ENCODE measurements at regions not wholly inside any gene's neighbourhood (a gene's known extent, or its start where the extent isn't known, plus 50 kb on each side); places are given as distances from the start of the nearest gene placed in this dataset.

DNA sequence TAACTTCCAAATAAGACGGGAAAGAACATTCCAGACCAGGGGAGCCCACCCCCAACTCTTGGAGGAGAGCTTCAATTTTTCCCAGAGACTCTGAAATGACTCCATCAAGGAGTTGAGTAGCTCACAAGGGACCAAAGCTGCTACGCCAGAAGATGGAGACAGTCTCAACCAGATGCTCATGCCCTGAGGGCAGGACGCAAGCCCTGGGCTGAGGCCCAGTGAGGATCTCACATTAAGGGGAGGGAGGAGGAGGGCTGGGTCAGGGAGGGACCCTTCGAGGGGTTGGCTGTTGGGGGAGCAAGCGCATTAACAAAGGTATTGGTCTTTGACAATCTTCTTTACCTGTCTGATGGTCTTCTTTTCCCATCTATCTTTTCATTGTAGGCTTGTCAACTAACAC, 141.3 kb upstream of the SLC1A4 start (continued):
- no peak for TF ChIP-seq CTCF (IDR thresholded peaks at IDR 0.05)
- TF ChIP-seq TEAD4 (CRISPR knock-in tag; IDR thresholded peaks at IDR 0.05): no peak
- no peak for TF ChIP-seq ZNF423 (CRISPR knock-in tag; IDR thresholded peaks at IDR 0.05)
- no peak for TF ChIP-seq NFATC4 (CRISPR knock-in tag; IDR thresholded peaks at IDR 0.05)
- TF ChIP-seq FOXK1 (CRISPR knock-in tag; IDR thresholded peaks at IDR 0.05): no peak

GRCh38 chr2:64848363-64848762, 140.8 kb upstream of the SLC1A4 start:
- POLR2A ChIA-PET: no interaction called here

GRCh38 chr2:64848945-64849344, 140.3 kb upstream of the SLC1A4 start:
- DNase-seq (ENCODE audit: low spot score) (no peak), ATAC-seq (no peak)
- Mint-ChIP-seq H3K36me3 (no peaks in the 10 kb centered on the region), H3K4me1 (peaks cover 10% of the 10 kb centered on the region), H3K4me3 (no peak overlapping the region), H3K9me3 (peaks cover 7% of the 10 kb centered on the region), H3K27me3 (ENCODE audit: low read depth) (no peaks in the 10 kb centered on the region; the same call in none of the 2 replicates), H3K27ac (no peak overlapping the region)
- POLR2A ChIA-PET: no interaction called here
- CTCF ChIA-PET: interaction anchor here (1.1 to 2.0 kb wide), 8 partner anchors 8 to 361 kb away, joined by 3 to 13 read pairs (median 4); no protein-coding TSS in a partner anchor
- TF ChIP-seq ZNF671 (CRISPR knock-in tag; IDR thresholded peaks at IDR 0.05) (no peak), MAX (CRISPR knock-in tag; IDR thresholded peaks at IDR 0.05) (no peak), ZNF281 (CRISPR knock-in tag; IDR thresholded peaks at IDR 0.05) (no peak), IRF1 (CRISPR knock-in tag; IDR thresholded peaks at IDR 0.05) (no peak), E2F4 (CRISPR knock-in tag; IDR thresholded peaks at IDR 0.05; ENCODE audit: borderline replicate concordance, low read depth) (no peak)
- TF ChIP-seq, protein P1, sequence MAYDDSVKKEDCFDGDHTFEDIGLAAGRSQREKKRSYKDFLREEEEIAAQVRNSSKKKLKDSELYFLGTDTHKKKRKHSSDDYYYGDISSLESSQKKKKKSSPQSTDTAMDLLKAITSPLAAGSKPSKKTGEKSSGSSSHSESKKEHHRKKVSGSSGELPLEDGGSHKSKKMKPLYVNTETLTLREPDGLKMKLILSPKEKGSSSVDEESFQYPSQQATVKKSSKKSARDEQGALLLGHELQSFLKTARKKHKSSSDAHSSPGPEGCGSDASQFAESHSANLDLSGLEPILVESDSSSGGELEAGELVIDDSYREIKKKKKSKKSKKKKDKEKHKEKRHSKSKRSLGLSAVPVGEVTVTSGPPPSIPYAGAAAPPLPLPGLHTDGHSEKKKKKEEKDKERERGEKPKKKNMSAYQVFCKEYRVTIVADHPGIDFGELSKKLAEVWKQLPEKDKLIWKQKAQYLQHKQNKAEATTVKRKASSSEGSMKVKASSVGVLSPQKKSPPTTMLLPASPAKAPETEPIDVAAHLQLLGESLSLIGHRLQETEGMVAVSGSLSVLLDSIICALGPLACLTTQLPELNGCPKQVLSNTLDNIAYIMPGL (CRISPR knock-in tag; IDR thresholded peaks at IDR 0.05): no peak
- TF ChIP-seq, protein P2, sequence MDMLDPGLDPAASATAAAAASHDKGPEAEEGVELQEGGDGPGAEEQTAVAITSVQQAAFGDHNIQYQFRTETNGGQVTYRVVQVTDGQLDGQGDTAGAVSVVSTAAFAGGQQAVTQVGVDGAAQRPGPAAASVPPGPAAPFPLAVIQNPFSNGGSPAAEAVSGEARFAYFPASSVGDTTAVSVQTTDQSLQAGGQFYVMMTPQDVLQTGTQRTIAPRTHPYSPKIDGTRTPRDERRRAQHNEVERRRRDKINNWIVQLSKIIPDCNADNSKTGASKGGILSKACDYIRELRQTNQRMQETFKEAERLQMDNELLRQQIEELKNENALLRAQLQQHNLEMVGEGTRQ (CRISPR knock-in tag; IDR thresholded peaks at IDR 0.05): no peak
- TF ChIP-seq, protein P3, sequence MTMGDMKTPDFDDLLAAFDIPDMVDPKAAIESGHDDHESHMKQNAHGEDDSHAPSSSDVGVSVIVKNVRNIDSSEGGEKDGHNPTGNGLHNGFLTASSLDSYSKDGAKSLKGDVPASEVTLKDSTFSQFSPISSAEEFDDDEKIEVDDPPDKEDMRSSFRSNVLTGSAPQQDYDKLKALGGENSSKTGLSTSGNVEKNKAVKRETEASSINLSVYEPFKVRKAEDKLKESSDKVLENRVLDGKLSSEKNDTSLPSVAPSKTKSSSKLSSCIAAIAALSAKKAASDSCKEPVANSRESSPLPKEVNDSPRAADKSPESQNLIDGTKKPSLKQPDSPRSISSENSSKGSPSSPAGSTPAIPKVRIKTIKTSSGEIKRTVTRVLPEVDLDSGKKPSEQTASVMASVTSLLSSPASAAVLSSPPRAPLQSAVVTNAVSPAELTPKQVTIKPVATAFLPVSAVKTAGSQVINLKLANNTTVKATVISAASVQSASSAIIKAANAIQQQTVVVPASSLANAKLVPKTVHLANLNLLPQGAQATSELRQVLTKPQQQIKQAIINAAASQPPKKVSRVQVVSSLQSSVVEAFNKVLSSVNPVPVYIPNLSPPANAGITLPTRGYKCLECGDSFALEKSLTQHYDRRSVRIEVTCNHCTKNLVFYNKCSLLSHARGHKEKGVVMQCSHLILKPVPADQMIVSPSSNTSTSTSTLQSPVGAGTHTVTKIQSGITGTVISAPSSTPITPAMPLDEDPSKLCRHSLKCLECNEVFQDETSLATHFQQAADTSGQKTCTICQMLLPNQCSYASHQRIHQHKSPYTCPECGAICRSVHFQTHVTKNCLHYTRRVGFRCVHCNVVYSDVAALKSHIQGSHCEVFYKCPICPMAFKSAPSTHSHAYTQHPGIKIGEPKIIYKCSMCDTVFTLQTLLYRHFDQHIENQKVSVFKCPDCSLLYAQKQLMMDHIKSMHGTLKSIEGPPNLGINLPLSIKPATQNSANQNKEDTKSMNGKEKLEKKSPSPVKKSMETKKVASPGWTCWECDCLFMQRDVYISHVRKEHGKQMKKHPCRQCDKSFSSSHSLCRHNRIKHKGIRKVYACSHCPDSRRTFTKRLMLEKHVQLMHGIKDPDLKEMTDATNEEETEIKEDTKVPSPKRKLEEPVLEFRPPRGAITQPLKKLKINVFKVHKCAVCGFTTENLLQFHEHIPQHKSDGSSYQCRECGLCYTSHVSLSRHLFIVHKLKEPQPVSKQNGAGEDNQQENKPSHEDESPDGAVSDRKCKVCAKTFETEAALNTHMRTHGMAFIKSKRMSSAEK (CRISPR knock-in tag; IDR thresholded peaks at IDR 0.05; ENCODE audit: borderline replicate concordance): no peak

More at GRCh38 chr2:64848363-64848762, 140.8 kb upstream of the SLC1A4 start:
- DNase-seq (ENCODE audit: low spot score): no peak
- no peaks in the 10 kb centered on the region for H3K36me3 Mint-ChIP-seq
- no peak for TF ChIP-seq MAX (CRISPR knock-in tag; IDR thresholded peaks at IDR 0.05)
- TF ChIP-seq ERG (CRISPR knock-in tag; IDR thresholded peaks at IDR 0.05): no peak
- TF ChIP-seq ZNF219 (CRISPR knock-in tag; IDR thresholded peaks at IDR 0.05; ENCODE audit: borderline replicate concordance): no peak
- no peak for TF ChIP-seq FOXK1 (CRISPR knock-in tag; IDR thresholded peaks at IDR 0.05)
- peaks cover 7% of the 10 kb centered on the region for H3K9me3 Mint-ChIP-seq
- peaks cover 10% of the 10 kb centered on the region for H3K4me1 Mint-ChIP-seq
- no peak overlapping the region for H3K4me3 Mint-ChIP-seq
- CTCF ChIA-PET: interaction anchor here (1.1 to 2.0 kb wide), 8 partner anchors 9 to 360 kb away, joined by 3 to 13 read pairs (median 4); no protein-coding TSS in a partner anchor
- no peaks in the 10 kb centered on the region; the same call in none of the 2 replicates for H3K27me3 Mint-ChIP-seq (ENCODE audit: low read depth)
- no peak for ATAC-seq
- H3K27ac Mint-ChIP-seq: no peak overlapping the region

Measured in WTC11 (cell line).